ENCODE measurements at regions not wholly inside any gene's neighbourhood (a gene's known extent, or its start where the extent isn't known, plus 50 kb on each side); places are given as distances from the start of the nearest gene placed in this dataset.
"Not testable (repeated sequence)": the region's sequence is repeated elsewhere in the genome, so short reads cannot be mapped to it uniquely, and the experiment has no call there.

GRCh38 chr2:172259827-172260226 lies 157.1 kb upstream of the DLX2 start:
- DNase-seq (ENCODE audit: low read depth in 2 of 2), result no peak

- no peak for DNase-seq (ENCODE audit: low read depth in 2 of 2)
Measured at GRCh38 chr2:172260336-172260735, 157.6 kb upstream of the DLX2 start.

GRCh38 chr2:172261292-172261691 lies 158.6 kb upstream of the DLX2 start:
- no peak for DNase-seq (ENCODE audit: low read depth in 2 of 2)

GRCh38 chr2:172262486-172262885 lies 159.8 kb upstream of the DLX2 start:
- no peak for DNase-seq (ENCODE audit: low read depth in 2 of 2)

GRCh38 chr2:172264820-172265219 lies 162.1 kb upstream of the DLX2 start:
- not testable (repeated sequence) for DNase-seq (ENCODE audit: low read depth in 2 of 2)

GRCh38 chr2:172269507-172270244 lies 157.7 kb upstream of the ITGA6 start:
- not testable (repeated sequence) for DNase-seq (ENCODE audit: low read depth in 2 of 2)

- DNase-seq (ENCODE audit: low read depth in 2 of 2), result no peak
Measured at GRCh38 chr2:172270278-172271079, 156.9 kb upstream of the ITGA6 start.

- no peak for DNase-seq (ENCODE audit: low read depth in 2 of 2)
Measured at GRCh38 chr2:172273910-172274571, 153.3 kb upstream of the ITGA6 start.

- DNase-seq (ENCODE audit: low read depth in 2 of 2), result no peak
Measured at GRCh38 chr2:172275239-172275638, 152.1 kb upstream of the ITGA6 start.

- DNase-seq (ENCODE audit: low read depth in 2 of 2), result no peak
Measured at GRCh38 chr2:172276961-172277360, 150.4 kb upstream of the ITGA6 start.

- DNase-seq (ENCODE audit: low read depth in 2 of 2), result no peak
Measured at GRCh38 chr2:172278667-172279066, 148.7 kb upstream of the ITGA6 start.

GRCh38 chr2:172279214-172279613 lies 148.2 kb upstream of the ITGA6 start:
- DNase-seq (ENCODE audit: low read depth in 2 of 2), result no peak

GRCh38 chr2:172279813-172280212 lies 147.6 kb upstream of the ITGA6 start:
- DNase-seq (ENCODE audit: low read depth in 2 of 2), result no peak

GRCh38 chr2:172280571-172281361 lies 146.6 kb upstream of the ITGA6 start:
- no peak for DNase-seq (ENCODE audit: low read depth in 2 of 2)

- DNase-seq (ENCODE audit: low read depth in 2 of 2), result no peak
Measured at GRCh38 chr2:172281648-172282570, 145.5 kb upstream of the ITGA6 start.

GRCh38 chr2:172282944-172283343 lies 144.4 kb upstream of the ITGA6 start:
- DNase-seq (ENCODE audit: low read depth in 2 of 2), result no peak

- no peak for DNase-seq (ENCODE audit: low read depth in 2 of 2)
Measured at GRCh38 chr2:172283476-172283875, 143.9 kb upstream of the ITGA6 start.

GRCh38 chr2:172284209-172284608 lies 143.2 kb upstream of the ITGA6 start:
- no peak for DNase-seq (ENCODE audit: low read depth in 2 of 2)

- no peak for DNase-seq (ENCODE audit: low read depth in 2 of 2)
Measured at GRCh38 chr2:172285010-172285621, 142.3 kb upstream of the ITGA6 start.

- no peak for DNase-seq (ENCODE audit: low read depth in 2 of 2)
Measured at GRCh38 chr2:172285760-172286159, 141.6 kb upstream of the ITGA6 start.
